KMS-11 (cell line): ENCODE measurements at regions not wholly inside any gene's neighbourhood (a gene's known extent, or its start where the extent isn't known, plus 50 kb on each side); places are given as distances from the start of the nearest gene placed in this dataset.

Experiments used
- H2AFZ ChIP-seq: fragments of 200-600 bp; sonication (generic); 2 replicates; pipeline ENCODE4 v1.6.1; 2016; ENCODE audit warnings: antibody characterized with exemption, mixed run types, low read depth
- H3K27ac ChIP-seq: fragments of 200-600 bp; sonication (generic); 2 replicates; pipeline ENCODE4 v1.6.1; 2016; ENCODE audit warnings: mild to moderate bottlenecking, mixed run types
- H3K27me3 ChIP-seq: fragments of 200-600 bp; sonication (generic); 2 replicates; pipeline ENCODE4 v1.6.1; 2017; ENCODE audit warnings: mild to moderate bottlenecking, low read depth, mixed run types, moderate library complexity; ENCODE audit not compliant: insufficient read depth
- H3K36me3 ChIP-seq: fragments of 200-600 bp; sonication (generic); 2 replicates; pipeline ENCODE4 v1.6.1; 2017; ENCODE audit warnings: mild to moderate bottlenecking, mixed run types; ENCODE audit not compliant: insufficient read depth
- H3K4me1 ChIP-seq: fragments of 200-600 bp; sonication (generic); 2 replicates; pipeline ENCODE4 v1.6.1; 2016; ENCODE audit warnings: mild to moderate bottlenecking, low read depth, mixed run types; ENCODE audit not compliant: poor library complexity, severe bottlenecking
- H3K4me2 ChIP-seq: fragments of 200-600 bp; sonication (generic); 2 replicates; pipeline ENCODE4 v1.7.0; 2016; ENCODE audit warnings: mild to moderate bottlenecking, mixed run types
- H3K4me3 ChIP-seq: fragments of 200-600 bp; sonication (generic); IDR thresholded peaks from 2 replicates; pipeline ENCODE4 v1.6.1; 2017; ENCODE audit warnings: low read depth, low read length, mixed read lengths; ENCODE audit not compliant: insufficient read depth
- H3K79me2 ChIP-seq: fragments of 200-600 bp; sonication (generic); 2 replicates; pipeline ENCODE4 v1.6.1; 2016; ENCODE audit warnings: low read depth, mixed run types; ENCODE audit not compliant: insufficient read depth
- H3K9ac ChIP-seq: fragments of 200-600 bp; sonication (generic); 2 replicates; pipeline ENCODE4 v1.6.1; 2016; ENCODE audit warnings: mild to moderate bottlenecking, mixed run types
- H4K20me1 ChIP-seq: fragments of 200-600 bp; sonication (generic); 2 replicates; pipeline ENCODE4 v1.6.1; 2016; ENCODE audit warnings: mild to moderate bottlenecking, mixed run types; ENCODE audit not compliant: insufficient read depth
- TF ChIP-seq, protein P1 (sequence below): fragments of 200-600 bp; sonication (generic); conservative IDR thresholded peaks from 2 replicates; pipeline ENCODE4 v1.6.1; 2017; ENCODE audit warnings: low read depth, mild to moderate bottlenecking, antibody characterized with exemption, low read length, moderate library complexity, mixed read lengths

DNA sequence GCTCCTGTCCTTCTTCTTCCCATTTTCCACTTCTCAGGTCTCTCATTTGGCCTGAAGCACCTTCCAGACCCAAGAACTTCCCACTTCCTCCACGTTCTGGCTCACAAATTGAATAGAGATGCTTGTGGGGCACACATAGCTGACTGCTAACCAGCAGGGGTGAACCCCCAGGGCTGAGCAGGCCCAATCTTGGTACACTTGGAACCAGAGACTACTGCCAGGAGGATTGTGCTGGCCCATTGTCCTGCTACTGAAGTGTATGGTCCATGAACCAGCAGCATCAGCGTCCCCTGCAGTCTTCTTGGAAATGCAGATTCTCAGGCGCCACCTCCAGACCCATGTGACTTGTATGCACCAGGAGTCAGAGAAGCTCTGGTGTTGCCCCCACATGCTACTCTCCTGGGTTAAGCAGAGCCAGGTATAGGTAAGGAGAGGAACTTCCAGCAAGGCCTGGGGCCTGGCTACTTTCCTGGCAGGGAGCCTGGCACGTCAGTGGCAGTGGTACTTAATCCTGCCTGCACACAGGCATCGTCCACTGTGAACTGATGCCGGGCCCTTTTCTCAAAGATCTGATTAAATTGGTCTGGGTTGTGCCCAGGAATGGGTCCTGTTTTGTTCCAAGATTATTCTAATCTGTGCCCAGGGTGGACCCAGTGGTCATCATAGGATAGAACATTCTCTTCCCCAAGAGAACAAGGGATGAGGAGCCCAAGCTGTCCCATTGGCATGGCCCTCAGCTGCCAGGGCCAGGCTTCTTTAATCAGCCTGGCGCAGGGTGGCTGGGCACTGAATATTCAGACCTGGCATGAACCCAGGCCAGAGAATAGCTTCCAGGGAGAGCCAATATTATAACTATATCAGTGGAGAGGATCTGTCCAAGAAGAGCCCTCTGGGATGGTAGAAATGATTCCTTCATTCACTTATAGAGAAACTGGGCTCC lies 248.7 kb downstream of the SOX11 start:
- peaks cover 18% of the 10 kb centered on the region for H3K4me1 ChIP-seq
- no peak overlapping the region for H2AFZ ChIP-seq
- TF ChIP-seq, protein P1, sequence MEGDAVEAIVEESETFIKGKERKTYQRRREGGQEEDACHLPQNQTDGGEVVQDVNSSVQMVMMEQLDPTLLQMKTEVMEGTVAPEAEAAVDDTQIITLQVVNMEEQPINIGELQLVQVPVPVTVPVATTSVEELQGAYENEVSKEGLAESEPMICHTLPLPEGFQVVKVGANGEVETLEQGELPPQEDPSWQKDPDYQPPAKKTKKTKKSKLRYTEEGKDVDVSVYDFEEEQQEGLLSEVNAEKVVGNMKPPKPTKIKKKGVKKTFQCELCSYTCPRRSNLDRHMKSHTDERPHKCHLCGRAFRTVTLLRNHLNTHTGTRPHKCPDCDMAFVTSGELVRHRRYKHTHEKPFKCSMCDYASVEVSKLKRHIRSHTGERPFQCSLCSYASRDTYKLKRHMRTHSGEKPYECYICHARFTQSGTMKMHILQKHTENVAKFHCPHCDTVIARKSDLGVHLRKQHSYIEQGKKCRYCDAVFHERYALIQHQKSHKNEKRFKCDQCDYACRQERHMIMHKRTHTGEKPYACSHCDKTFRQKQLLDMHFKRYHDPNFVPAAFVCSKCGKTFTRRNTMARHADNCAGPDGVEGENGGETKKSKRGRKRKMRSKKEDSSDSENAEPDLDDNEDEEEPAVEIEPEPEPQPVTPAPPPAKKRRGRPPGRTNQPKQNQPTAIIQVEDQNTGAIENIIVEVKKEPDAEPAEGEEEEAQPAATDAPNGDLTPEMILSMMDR, result no peak
- no peak overlapping the region for H3K4me3 ChIP-seq
- H3K27me3 ChIP-seq, result no peaks in the 10 kb centered on the region
- no peaks in the 10 kb centered on the region for H3K36me3 ChIP-seq
- H3K9ac ChIP-seq, result no peak overlapping the region
- no peaks in the 10 kb centered on the region for H4K20me1 ChIP-seq
- no peak overlapping the region for H3K27ac ChIP-seq
- H3K79me2 ChIP-seq, result no peaks in the 10 kb centered on the region
- no peak overlapping the region for H3K4me2 ChIP-seq

DNA sequence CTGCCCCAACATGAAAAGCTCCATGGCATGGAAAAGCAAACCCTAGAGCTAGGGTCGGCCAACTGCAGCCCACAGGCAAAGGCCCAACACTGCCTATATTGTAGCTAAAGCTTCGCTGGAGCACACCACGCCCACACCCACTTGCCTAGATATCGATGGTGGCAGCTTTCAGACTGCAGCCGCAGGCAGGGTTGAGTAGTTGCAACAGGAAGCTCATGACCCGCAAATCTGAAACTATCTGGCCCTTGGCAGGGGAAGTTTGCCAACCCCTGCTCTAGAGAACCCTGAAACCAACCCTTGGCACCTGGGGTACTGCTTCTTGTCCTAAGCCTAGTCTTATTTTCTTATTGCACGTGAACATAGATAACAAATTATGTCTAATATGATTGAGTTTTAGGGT lies 250.0 kb downstream of the SOX11 start:
- Histone ChIP-seq H3K27me3 (no peaks in the 10 kb centered on the region), H3K79me2 (no peaks in the 10 kb centered on the region), H3K9ac (no peak overlapping the region), H3K4me1 (peaks cover 18% of the 10 kb centered on the region), H3K4me2 (peak overlapping the region; percentile 57; the same call in 1 of the 2 replicates), H2AFZ (no peak overlapping the region), H3K4me3 (no peak overlapping the region), H3K27ac (no peak overlapping the region), H4K20me1 (no peaks in the 10 kb centered on the region), H3K36me3 (no peaks in the 10 kb centered on the region)
- TF ChIP-seq, protein P1, result no peak

DNA sequence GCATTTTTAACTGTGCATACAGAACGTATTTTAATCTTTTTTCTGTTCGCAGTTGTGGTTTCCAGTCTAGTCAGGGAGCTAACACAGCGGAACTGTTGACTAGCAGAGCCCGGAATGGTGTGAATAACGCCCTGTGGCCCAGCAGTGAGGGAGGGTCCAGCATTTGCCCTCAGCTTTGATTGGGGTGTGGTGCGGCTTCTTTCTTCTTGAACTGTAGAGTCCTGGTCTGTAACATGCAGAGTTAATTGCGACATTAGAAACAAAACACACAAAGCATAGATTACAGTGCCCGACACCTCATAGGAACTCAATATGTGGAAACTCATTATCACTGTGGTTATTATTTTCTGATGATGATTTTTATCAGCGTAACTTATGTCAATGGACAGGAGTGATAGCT lies 253.6 kb downstream of the SOX11 start:
- Histone ChIP-seq H3K36me3 (no peaks in the 10 kb centered on the region), H3K4me3 (no peak overlapping the region), H3K79me2 (no peaks in the 10 kb centered on the region), H4K20me1 (no peaks in the 10 kb centered on the region), H3K9ac (no peak overlapping the region), H2AFZ (no peak overlapping the region), H3K4me2 (no peak overlapping the region), H3K27me3 (no peaks in the 10 kb centered on the region), H3K27ac (no peak overlapping the region), H3K4me1 (peaks cover 18% of the 10 kb centered on the region)
- TF ChIP-seq, protein P1, result no peak

DNA sequence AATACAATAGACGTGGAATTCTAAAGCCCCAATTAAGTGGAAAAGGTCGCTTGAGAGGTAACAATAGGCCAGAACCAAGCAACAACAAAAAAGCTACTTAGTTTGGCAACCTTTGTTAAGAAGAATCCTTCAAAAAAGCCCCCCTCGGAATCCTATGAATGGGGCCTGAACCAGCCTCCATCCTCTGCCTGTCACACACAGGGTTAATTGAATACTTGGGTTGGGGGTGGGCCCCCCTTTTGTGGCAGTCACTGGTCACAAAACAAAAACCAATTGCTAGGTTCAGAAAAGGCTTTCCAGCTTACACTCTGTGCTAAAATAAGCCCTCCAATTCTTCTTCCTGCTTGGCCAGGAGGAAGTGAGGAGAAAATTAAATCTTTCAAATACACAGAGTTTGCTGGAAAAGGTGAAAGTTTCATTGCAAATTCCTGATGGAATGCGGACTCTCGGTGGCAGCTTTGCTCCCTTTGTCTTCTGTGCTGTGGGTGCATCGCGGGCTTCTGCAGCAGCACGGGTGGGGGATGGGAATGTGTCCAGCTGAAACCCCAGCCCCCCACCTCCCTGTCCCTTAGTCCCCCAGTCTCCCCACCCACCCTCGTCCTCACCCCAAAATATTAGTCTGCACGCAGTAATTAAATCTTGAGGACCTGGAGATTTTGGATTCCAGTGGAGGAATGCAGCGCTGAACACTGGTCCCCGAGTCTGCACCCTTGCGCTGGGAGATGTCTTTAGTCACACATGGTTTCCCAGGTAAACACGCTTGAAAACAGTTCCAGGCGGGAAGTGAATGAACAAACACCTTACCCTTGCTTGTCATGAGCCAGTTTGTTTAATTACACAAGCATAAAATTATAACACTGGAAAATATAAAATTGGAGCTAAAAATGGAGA lies 254.3 kb downstream of the SOX11 start:
- Histone ChIP-seq H3K4me3 (no peak overlapping the region), H4K20me1 (no peaks in the 10 kb centered on the region), H3K36me3 (no peaks in the 10 kb centered on the region), H3K4me2 (no peak overlapping the region), H3K79me2 (no peaks in the 10 kb centered on the region), H2AFZ (no peak overlapping the region), H3K27me3 (no peaks in the 10 kb centered on the region), H3K27ac (no peak overlapping the region), H3K4me1 (peaks cover 18% of the 10 kb centered on the region), H3K9ac (no peak overlapping the region)
- TF ChIP-seq, protein P1, result no peak
